EH (cell line): ENCODE measurements at regions not wholly inside any gene's neighbourhood (a gene's known extent, or its start where the extent isn't known, plus 50 kb on each side); places are given as distances from the start of the nearest gene placed in this dataset.
"Not testable (repeated sequence)": the region's sequence is repeated elsewhere in the genome, so short reads cannot be mapped to it uniquely, and the experiment has no call there.

Experiments used
- DNase-seq: peaks from one replicate; pipeline ENCODE4 v3.0.0-alpha.2; 2015; ENCODE audit warnings: low read depth

DNA sequence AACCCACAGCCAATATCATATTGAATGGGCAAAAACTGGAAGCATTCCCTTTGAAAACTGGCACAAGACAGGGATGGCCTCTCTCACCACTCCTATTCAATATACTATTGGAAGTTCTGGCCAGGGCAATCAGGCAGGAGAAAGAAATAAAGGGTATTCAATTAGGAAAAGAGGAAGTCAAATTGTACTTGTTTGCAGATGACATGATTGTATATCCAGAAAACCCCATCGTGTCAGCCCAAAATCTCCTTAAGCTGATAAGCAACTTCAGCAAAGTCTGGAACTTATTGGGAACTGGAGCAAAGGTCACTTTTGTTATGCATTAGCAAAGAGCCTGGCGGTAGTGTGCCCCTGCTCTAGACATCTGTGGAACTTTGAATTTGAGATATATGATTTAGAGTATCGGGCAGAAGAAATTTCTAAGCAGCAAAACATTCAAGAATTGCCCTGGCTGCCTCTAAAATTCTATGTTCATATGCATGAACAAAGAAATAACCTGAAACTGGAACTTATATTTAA, 53.4 kb upstream of the PSMA1 start:
- not testable (repeated sequence) for DNase-seq

- DNase-seq, result no peak
Measured at GRCh38 chr11:14577292-14577691, 57.1 kb upstream of the PSMA1 start.

DNA sequence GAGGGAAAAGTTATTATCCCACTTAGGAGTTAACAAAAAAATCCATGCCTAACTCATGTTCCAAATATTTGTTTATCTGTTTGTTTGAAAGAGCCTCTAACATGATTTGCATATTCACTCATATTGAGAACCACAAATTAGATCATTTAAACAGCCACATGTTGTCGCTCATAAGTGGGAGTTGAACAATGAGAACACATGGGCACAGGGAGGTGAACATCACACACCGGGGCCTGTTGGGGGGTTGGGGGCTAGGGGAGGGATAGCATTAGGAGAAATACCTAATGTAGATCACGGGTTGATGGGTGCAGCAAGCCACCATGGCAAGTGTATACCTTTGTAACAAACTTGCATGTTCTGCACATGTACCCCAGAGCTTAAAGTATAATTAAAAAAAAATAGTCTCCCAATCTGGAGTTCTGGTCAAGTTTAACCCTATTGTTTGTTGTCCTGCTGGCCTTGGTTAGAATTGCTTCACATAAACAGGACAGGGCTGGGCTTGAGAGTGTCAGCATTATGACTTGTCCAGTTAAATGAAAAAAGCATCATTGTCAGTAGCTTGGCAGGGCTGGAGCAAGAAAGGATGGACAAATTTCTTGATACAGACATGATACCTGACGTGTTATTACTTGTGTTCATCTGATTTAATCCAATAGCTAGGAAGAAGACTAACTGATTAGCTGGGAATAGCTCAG, 57.8 kb upstream of the PSMA1 start:
- no peak for DNase-seq

GRCh38 chr11:14578541-14578956, 58.4 kb upstream of the PSMA1 start:
- peak; percentile 20 for DNase-seq

- DNase-seq, result no peak
Measured at GRCh38 chr11:14579646-14580045, 59.5 kb upstream of the PSMA1 start.

DNA sequence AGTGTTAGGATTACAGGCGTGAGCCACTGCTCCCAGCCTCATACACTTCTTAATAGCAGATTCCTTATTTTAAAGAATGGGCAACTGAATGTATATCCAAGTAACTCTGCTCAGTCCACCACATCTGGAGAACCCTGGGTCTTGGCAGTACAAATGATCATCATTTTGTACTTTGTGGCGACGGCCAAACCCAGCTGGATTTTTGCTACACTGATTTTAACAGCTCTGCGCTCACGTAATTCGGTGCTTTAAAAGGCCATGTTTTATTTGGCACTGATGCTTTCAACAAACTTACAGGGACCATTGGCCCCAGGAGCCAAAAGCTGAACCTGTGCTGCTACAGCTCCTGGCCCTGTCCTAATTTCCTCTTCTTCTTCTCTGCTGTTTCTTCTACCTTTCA, 60.8 kb upstream of the PDE3B start:
- no peak for DNase-seq

- no peak for DNase-seq
Measured at GRCh38 chr11:14583252-14584034, 60.2 kb upstream of the PDE3B start.

DNA sequence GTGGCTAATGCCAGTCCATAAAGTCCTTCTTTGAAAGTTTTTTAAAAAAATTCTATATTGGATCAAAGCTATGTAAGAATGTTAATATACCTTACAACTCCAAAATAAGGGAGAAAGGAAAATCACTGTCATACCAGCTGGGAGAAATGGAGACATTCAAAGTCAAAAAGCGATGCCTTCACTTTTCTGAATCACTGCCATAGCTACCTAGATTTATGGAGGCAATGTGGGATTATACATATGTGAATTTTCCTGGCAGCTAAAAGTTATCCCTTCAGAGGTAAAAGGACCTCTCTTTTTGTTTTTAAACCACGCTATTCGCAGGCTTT, 59.6 kb upstream of the PDE3B start:
- no peak for DNase-seq

DNA sequence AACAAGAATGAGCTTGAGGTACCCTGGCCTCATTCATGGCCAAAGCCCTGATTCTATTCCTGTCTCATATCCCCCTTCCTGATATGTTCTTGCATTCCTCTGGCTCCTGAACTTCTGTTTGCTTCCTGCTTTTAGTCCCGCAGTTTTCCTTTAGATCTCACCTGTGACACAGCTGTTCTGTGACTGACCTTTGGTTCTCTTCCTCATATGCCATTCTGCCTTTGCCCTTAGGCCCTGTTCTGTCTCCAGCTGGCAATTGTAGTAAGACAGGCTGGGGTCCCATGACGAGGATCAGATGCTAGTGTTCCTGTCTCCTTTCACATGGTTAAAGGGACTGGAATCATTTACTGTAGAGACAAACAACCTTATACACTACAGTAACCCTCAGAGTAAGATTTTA, 59.0 kb upstream of the PDE3B start:
- no peak for DNase-seq

DNA sequence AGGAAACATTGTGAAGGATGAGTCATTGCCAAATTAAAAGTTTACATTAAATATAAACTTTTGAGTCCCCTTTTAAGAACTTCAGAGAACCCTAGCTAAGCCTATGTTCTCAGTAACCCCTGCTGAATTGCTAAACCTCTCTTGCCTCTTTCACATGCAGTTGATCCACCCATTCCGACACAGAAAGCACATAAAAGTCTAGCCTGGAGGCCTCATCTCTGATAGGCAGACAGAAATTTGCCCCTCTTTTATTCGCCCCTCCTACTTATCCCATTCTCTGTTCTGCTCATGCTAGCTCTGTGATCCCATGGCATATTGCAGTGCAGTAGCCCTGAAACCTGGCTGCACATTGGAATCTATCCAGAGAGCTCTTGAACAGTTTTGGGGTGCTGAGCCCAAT, 58.2 kb upstream of the PDE3B start:
- no peak for DNase-seq

GRCh38 chr11:14587258-14587657, 56.3 kb upstream of the PDE3B start:
- no peak for DNase-seq

DNA sequence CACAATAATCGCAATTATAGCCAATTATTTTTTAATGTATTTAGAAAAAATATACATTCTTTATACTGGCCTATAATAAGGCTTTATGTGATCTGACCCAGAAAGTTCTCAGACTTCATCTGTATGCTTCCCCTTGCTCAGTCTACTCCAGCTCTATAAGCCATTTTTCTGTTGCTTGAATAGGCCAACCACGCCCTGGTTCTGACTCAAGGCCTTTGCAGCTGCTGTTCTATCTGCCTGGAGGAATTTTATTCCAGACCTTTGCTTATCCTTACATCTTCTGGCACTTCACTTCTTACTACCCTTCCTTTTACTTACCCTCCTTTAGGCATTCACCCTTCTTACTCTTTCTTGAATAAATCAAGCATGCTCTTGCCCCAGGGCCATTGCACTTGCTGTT, 54.9 kb upstream of the PDE3B start:
- no peak for DNase-seq

DNA sequence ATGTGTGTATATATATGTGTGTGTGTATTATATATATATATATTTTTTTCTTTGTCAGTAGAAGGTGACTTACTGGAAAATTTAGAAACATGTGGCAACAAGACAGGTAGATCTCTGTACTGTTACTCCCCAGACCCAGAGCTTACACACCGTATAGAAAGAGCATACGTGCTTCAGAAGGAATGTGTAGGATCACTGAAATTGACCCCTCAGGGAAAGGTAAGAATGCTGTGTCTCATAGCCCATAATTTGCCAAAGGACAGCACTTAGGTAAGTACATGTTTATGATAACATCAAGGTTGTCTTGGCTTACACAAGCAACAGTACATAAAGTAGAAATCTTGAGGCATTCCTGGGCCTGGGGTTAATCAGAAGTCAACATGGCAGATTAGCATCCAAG, 54.2 kb upstream of the PDE3B start:
- no peak for DNase-seq

DNA sequence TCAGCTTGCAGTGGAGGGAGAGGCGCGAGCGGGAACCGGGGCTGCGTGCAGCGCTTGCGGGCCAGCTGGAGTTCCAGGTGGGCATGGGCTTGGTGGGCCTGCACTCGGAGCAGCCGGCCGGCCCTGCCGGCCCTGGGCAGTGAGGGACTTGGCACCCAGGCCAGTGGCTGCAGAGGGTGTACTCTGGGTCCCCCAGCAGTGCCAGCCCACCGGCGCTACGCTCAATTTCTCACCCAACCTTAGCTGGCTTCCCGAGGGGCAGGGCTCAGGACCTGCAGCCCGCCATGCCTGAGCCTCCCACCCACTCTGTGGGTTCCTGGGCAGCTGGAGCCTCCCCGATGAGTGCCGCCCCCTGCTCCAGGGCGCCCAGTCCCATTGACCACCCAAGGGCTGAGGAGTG, 52.6 kb upstream of the PDE3B start:
- not testable (repeated sequence) for DNase-seq

GRCh38 chr11:14593671-14594070, 49.9 kb upstream of the PDE3B start:
- no peak for DNase-seq
